Central memory CD8-positive, alpha-beta T cell (primary cell): ENCODE measurements at regions not wholly inside any gene's neighbourhood (a gene's known extent, or its start where the extent isn't known, plus 50 kb on each side); places are given as distances from the start of the nearest gene placed in this dataset.
"Not testable (repeated sequence)": the region's sequence is repeated elsewhere in the genome, so short reads cannot be mapped to it uniquely, and the experiment has no call there.

Source experiments
- ATAC-seq: fragments of 150-1000 bp; cut with Tn5 transposase; replicated peaks from 2 replicates; pipeline ENCODE4 v1.10.0; 2022; ENCODE audit warnings: mild to moderate bottlenecking, moderate FRiP score, moderate number of reproducible peaks; ENCODE audit not compliant: poor library complexity, severe bottlenecking; ENCODE audit errors: extremely low read depth
- DNase-seq, 2 donors: peaks; one replicate each; pipeline ENCODE4 v3.0.0; 2021; ENCODE audit warnings: low spot score in 2 of 2
- H3K27ac Mint-ChIP-seq: one replicate; pipeline ENCODE4 v1.8.0; 2022; ENCODE audit warnings: low read depth, mild to moderate bottlenecking, moderate library complexity, mixed read lengths
- H3K27me3 Mint-ChIP-seq: one replicate; pipeline ENCODE4 v1.8.0; 2022; ENCODE audit warnings: mixed read lengths
- H3K36me3 Mint-ChIP-seq: one replicate; pipeline ENCODE4 v1.8.0; 2022; ENCODE audit warnings: mild to moderate bottlenecking, moderate library complexity, mixed read lengths; ENCODE audit not compliant: insufficient read depth
- H3K4me1 Mint-ChIP-seq: one replicate; pipeline ENCODE4 v1.8.0; 2022; ENCODE audit warnings: mixed read lengths
- H3K4me3 Mint-ChIP-seq: one replicate; pipeline ENCODE4 v1.8.0; 2022; ENCODE audit warnings: mild to moderate bottlenecking, moderate library complexity, mixed read lengths
- H3K9me3 Mint-ChIP-seq: one replicate; pipeline ENCODE4 v1.8.0; 2022; ENCODE audit warnings: mixed read lengths

DNA sequence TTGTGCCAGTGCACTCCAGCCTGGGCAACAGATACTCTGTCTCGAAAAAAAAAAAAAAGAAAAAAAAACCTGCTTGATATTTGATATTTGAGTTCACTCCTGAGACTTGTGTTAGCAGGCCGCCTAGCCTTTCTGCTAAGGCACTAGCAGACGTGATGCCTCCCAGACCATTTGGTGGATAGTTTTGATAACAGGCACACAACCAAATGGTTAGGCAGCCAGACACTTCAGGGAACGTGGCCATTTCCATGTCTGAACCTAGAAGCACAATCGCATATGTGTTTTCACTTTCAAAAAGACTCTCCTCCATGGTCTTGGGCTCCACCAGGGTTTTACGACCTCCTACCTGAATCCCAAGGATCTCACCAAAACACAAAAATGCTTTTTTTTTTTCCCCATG, 1319.5 kb downstream of the BRINP3 start:
- H3K27ac Mint-ChIP-seq: no peak overlapping the region
- no peak for ATAC-seq
- no peak overlapping the region for H3K4me3 Mint-ChIP-seq
- H3K4me1 Mint-ChIP-seq: no peaks in the 10 kb centered on the region
- DNase-seq: no peak
- H3K9me3 Mint-ChIP-seq: peaks cover 34% of the 10 kb centered on the region
- no peaks in the 10 kb centered on the region for H3K27me3 Mint-ChIP-seq
- no peaks in the 10 kb centered on the region for H3K36me3 Mint-ChIP-seq

DNA sequence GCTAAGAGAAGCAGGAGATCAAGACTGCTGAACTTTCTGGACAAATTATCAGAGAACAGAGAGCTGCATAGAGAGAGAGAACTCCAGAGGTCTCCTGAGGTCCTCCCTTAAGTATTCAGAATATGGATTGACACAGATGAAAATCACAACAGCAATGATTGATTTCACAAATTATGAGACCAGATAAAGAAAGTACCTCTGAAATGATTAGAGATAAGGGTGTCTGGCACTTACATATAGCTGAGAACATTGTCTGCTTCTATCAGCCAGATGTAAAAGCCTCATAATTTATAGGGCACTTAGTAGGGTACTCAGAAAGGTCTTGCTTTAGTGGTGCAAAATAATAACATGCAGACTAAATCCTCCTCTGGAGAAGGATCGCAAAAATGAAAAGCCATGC, 1301.8 kb downstream of the BRINP3 start:
- H3K4me1 Mint-ChIP-seq: no peaks in the 10 kb centered on the region
- no peaks in the 10 kb centered on the region for H3K27me3 Mint-ChIP-seq
- H3K4me3 Mint-ChIP-seq: no peak overlapping the region
- no peak for ATAC-seq
- no peak overlapping the region for H3K27ac Mint-ChIP-seq
- no peaks in the 10 kb centered on the region for H3K36me3 Mint-ChIP-seq
- peaks cover 24% of the 10 kb centered on the region for H3K9me3 Mint-ChIP-seq
- no peak for DNase-seq

DNA sequence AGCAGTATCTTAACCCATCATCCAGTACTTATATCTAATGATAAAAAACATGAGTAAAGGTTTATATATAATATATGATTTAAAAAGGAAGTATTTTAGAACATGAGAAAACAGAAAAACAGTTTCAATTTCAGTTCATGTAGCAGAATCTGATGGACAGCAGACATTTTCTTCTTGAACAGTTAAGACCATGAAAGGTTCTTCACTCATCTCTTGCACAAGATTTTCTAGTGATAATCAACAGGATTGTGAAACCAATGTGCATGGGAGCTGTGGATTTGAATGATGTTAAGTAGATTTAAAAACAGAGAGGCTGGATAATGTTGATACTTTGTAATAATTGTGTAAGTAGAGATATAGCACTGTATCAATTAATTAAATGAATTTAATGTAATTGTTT, 1297.6 kb downstream of the BRINP3 start:
- peaks cover 21% of the 10 kb centered on the region for H3K9me3 Mint-ChIP-seq
- no peak overlapping the region for H3K27ac Mint-ChIP-seq
- no peaks in the 10 kb centered on the region for H3K27me3 Mint-ChIP-seq
- no peak for DNase-seq
- ATAC-seq: no peak
- H3K36me3 Mint-ChIP-seq: no peaks in the 10 kb centered on the region
- no peak overlapping the region for H3K4me3 Mint-ChIP-seq
- H3K4me1 Mint-ChIP-seq: no peaks in the 10 kb centered on the region

DNA sequence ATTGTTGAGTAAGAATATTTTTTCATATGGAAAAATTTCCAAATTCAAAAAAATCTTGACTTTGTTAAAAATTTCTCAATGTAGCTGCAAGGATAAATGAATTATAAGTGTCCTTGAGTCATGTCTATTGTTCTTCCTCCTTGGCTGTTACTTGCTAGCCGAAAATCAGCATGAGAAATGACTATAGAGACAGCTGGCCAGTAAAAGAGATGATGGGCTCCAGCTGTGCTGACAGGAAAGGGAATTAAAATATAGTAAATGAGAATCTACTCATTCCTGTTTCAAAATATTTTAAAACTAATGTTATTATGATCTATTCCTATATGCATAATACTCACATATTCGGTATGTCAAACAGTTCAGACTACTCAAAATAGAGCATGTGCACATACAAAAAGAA, 1292.6 kb downstream of the BRINP3 start:
- H3K36me3 Mint-ChIP-seq: no peaks in the 10 kb centered on the region
- no peak overlapping the region for H3K27ac Mint-ChIP-seq
- H3K27me3 Mint-ChIP-seq: no peaks in the 10 kb centered on the region
- H3K4me3 Mint-ChIP-seq: no peak overlapping the region
- DNase-seq (no peak), ATAC-seq (no peak)
- no peaks in the 10 kb centered on the region for H3K4me1 Mint-ChIP-seq
- H3K9me3 Mint-ChIP-seq: peaks cover 22% of the 10 kb centered on the region

DNA sequence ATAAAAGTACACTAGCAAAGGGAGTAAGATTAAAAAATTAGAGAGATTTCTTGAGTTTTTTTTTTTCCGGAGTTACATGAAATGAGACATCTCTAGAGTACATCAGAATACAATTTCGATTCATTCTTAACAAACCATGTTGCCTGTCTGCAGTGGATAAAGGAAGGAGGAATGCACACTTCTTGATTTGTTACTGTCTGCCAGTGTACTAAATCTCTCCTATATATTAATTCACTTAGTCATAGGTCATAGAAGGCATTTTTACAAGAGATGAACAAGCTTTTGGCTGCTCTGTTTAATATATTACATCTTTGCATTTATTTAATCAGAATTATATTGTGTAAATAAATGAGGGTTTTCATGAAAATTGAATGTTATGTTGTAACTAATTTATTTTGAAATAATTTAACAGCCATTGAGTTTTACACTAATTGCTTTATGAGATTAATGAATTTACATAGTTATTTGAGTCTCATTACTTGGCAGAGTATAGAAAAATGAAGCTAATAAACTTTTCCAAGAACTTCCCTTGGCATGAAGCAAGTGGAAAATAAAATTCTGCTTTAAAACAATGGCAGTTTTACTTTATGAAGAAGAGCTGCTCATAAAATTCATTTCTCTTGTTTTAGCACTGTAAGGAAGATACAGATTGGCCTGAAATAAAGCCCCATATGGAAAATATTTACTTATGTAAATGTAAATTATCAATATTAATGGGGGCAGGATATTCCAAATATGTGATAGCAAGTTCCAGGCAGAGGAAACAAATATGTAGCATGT, 1284.7 kb downstream of the BRINP3 start:
- ATAC-seq: no peak
- no peak overlapping the region for H3K27ac Mint-ChIP-seq

DNA sequence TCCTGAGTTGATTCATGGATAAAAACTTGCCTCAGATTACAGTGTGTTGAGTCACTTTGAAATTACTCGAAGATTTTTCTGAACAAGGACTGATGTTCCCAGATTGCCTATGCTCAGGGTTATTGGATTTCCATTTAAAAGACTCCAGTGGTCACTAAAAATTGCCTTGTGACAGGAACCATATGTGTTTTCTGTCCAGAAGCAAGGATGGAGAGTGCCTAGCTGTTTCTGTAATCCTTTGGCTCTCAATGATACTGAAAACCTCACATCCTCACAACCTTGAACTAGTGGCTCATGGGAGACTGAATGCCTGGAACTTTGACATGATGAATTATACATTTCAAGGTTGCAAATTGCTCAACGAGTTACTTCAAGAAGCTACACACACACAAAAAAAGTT, 1271.8 kb downstream of the BRINP3 start:
- ATAC-seq: no peak
- no peak for DNase-seq
- peaks cover 6% of the 10 kb centered on the region for H3K9me3 Mint-ChIP-seq
- no peak overlapping the region for H3K27ac Mint-ChIP-seq
- H3K36me3 Mint-ChIP-seq: no peaks in the 10 kb centered on the region
- H3K4me1 Mint-ChIP-seq: no peaks in the 10 kb centered on the region
- no peaks in the 10 kb centered on the region for H3K27me3 Mint-ChIP-seq
- no peak overlapping the region for H3K4me3 Mint-ChIP-seq

More for the DNA sequence above, 1284.7 kb downstream of the BRINP3 start:
- Mint-ChIP-seq H3K27me3 (no peaks in the 10 kb centered on the region), H3K4me1 (no peaks in the 10 kb centered on the region), H3K9me3 (peaks cover 11% of the 10 kb centered on the region), H3K4me3 (no peak overlapping the region), H3K36me3 (no peaks in the 10 kb centered on the region)
- DNase-seq: no peak

DNA sequence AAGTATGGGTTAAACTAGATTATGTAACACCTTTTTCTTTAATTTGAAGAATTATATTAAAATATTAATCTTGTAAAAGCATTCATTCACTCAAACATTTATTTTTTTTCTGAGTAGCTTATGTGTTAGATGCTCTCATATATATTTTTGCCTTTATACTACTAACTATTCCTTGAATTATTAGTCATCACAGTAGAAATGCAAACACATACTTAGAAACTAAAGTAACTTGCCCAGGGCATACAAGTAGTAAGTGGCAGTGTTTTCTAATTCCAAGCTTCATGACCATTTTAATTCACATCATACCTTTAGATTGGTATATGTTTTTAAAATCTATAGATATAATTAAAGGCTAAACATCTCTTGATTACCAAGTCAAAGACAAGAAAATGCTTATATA, 1271.0 kb downstream of the BRINP3 start:
- H3K27me3 Mint-ChIP-seq: no peaks in the 10 kb centered on the region
- no peak overlapping the region for H3K27ac Mint-ChIP-seq
- no peaks in the 10 kb centered on the region for H3K4me1 Mint-ChIP-seq
- no peaks in the 10 kb centered on the region for H3K36me3 Mint-ChIP-seq
- no peak overlapping the region for H3K4me3 Mint-ChIP-seq
- H3K9me3 Mint-ChIP-seq: peaks cover 6% of the 10 kb centered on the region
- ATAC-seq: no peak
- no peak for DNase-seq

DNA sequence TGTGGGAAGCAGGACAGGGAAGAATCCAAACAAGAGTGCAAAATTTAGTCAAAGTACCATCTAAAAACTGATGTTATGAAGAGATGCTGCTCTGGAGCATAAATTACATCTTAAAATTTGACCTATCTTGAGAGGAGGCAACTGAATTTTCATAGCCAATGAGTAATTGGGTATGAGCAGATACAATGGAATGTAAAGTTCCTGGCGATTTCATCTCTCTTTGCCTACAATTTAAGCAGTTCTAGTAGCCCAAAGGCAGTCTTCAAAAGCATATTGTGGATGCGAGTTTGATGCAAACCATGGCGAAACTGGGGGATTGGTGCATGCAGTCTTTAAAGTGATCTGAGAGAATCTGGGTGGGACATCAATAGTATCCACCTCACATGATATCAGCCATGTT, 1265.9 kb downstream of the BRINP3 start:
- Mint-ChIP-seq H3K4me1 (no peaks in the 10 kb centered on the region), H3K27me3 (no peaks in the 10 kb centered on the region), H3K4me3 (no peak overlapping the region), H3K36me3 (no peaks in the 10 kb centered on the region), H3K9me3 (peaks cover 6% of the 10 kb centered on the region), H3K27ac (no peak overlapping the region)
- ATAC-seq (no peak), DNase-seq (no peak)

DNA sequence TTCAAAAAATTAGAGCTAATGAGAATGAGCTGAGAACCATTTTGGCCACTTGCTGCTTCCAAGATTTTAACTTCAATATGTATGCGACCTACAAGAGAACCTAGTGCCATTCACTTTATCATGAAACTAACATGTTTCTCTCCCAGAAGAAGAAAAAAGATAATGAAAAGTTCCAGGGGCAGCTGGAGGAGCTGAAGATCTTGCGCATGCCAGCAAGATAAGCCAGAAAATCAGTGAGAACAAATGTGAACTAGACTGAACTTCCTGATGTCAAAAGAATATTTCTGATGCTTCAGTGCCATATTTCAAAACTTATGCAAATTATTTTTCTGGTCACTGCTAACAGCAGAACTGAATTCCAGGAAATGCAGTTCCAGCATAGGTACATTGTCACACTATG, 1265.1 kb downstream of the BRINP3 start:
- DNase-seq (no peak), ATAC-seq (no peak)
- Mint-ChIP-seq H3K9me3 (peaks cover 6% of the 10 kb centered on the region), H3K27ac (no peak overlapping the region), H3K4me3 (no peak overlapping the region), H3K27me3 (no peaks in the 10 kb centered on the region), H3K36me3 (no peaks in the 10 kb centered on the region), H3K4me1 (no peaks in the 10 kb centered on the region)

DNA sequence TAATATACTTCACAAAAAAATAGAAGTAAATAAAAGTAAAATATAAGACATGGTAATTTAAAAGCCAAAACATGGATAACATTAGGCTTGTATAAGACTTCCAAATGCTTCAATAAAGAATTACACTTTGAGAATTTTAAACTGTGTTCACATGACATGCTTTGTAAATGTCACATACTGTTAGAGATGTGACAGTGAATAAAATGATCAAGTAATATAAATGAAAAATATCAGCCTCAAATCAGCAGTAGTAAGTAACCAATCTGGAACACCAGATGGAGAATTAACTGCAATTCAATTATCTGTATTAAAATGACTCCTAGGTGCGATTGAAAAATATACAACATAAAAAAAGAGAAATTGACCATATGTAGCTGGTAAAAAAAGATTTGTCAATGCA, 1260.8 kb downstream of the BRINP3 start:
- no peak overlapping the region for H3K27ac Mint-ChIP-seq
- H3K27me3 Mint-ChIP-seq: no peaks in the 10 kb centered on the region
- DNase-seq (no peak), ATAC-seq (no peak)
- H3K4me1 Mint-ChIP-seq: no peaks in the 10 kb centered on the region
- no peak overlapping the region for H3K4me3 Mint-ChIP-seq
- H3K36me3 Mint-ChIP-seq: no peaks in the 10 kb centered on the region
- H3K9me3 Mint-ChIP-seq: peaks cover 6% of the 10 kb centered on the region

DNA sequence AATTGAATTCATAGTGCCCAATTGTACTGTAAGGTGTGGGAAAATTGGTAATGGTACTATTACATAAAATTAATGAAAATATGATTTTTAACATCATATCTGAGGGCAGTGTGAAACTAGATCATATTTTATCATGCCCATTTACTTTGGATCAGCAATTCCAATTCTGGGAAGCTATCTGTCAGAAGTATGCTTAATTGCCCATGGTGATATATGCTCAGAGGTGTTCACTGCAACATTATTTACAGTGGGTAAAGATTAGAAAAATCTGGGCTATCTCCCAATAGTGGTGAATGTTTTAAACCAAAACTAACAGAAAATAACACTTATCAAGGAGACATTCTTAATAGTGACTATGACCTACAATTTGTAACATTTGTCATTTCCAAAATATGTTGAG, 1260.0 kb downstream of the BRINP3 start:
- Mint-ChIP-seq H3K27ac (no peak overlapping the region), H3K4me3 (no peak overlapping the region), H3K4me1 (no peaks in the 10 kb centered on the region), H3K27me3 (no peaks in the 10 kb centered on the region), H3K36me3 (no peaks in the 10 kb centered on the region), H3K9me3 (peaks cover 6% of the 10 kb centered on the region)
- no peak for ATAC-seq
- no peak for DNase-seq

DNA sequence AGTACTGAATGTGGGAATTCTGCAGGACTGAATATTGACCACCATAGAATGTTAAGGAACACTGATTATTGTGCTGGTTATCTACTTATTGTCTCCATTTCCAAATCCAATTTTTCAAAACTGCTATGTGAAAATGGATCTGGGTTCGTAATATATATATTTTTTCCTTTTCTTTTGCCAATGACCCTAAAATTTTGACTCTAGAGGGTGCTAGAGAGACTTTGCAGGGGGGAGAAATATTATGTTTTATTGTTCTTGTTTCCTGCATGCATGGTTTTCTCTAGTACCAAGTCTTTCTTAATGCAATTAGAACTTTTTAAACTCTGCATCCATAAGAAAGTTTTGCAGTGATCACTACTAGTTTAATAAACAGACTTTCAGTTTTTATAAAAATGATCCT, 1256.9 kb downstream of the BRINP3 start:
- H3K27me3 Mint-ChIP-seq: no peaks in the 10 kb centered on the region
- ATAC-seq: no peak
- H3K4me3 Mint-ChIP-seq: no peak overlapping the region
- no peaks in the 10 kb centered on the region for H3K36me3 Mint-ChIP-seq
- DNase-seq: no peak
- peaks cover 15% of the 10 kb centered on the region for H3K9me3 Mint-ChIP-seq
- no peaks in the 10 kb centered on the region for H3K4me1 Mint-ChIP-seq
- no peak overlapping the region for H3K27ac Mint-ChIP-seq

DNA sequence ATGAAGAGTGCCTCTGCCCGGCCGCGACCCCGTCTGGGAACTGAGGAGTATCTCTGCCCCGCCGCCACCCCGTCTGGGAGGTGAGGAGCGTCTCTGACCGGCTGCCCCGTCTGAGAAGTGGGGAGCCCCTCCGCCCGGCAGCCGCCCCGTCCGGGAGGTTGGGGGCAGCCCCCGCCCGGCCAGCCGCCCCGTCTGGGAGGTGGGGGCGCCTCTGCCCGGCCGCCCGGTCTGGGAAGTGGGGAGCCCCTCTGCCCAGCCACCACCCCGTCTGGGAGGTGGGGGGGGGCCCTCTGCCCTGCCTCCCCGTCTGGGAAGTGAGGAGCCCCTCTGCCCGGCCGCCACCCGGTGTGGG, 1251.9 kb downstream of the BRINP3 start:
- not testable (repeated sequence) for H3K4me1 Mint-ChIP-seq, DNase-seq, ATAC-seq, H3K27me3 Mint-ChIP-seq, H3K27ac Mint-ChIP-seq, H3K4me3 Mint-ChIP-seq, H3K36me3 Mint-ChIP-seq, H3K9me3 Mint-ChIP-seq
